ENCODE measurements at regions not wholly inside any gene's neighbourhood (a gene's known extent, or its start where the extent isn't known, plus 50 kb on each side); places are given as distances from the start of the nearest gene placed in this dataset.

DNA sequence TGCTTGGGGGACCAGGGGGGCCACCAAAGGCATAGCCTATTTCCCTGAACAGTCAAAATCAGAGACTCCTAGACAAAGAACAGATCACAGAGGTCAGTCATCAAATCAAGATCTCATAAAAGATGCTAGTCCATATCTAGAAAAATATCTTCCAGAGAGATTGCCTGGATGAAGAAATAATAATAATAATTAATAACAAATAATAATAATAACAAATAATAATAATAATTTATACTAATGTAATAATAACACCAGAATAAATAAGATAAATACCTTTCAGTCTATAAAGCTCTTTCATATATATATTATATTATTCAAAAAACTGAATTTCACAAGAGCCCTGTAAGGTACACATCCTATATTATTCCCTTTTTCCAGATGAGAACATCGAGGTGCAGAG is 129.6 kb downstream of the PAX1 start:
- Histone ChIP-seq H3K4me1 (replicated peaks in 1 of 4; ENCODE audit: control insufficient read depth in 3 of 4, insufficient read depth in 4 of 4, low read length in 3 of 4) (no peaks in the 10 kb centered on the region; a peak in 1 of 7 replicates), H4K8ac (ENCODE audit: extremely low read depth, insufficient read depth, low read length) (no peak overlapping the region)
- POLR2A ChIA-PET (ENCODE audit: partially characterized antibody), result no interaction called here

More for the DNA sequence above, 129.6 kb downstream of the PAX1 start:
- H3K4me3 ChIP-seq (ENCODE audit: extremely low read depth in 1 of 4, insufficient read depth in 2 of 4, low read depth in 3 of 4, low read length in 4 of 4), result no peak overlapping the region
- H2BK5ac ChIP-seq (ENCODE audit: low read depth, low read length), result no peak overlapping the region
- no peak overlapping the region for H2AFZ ChIP-seq (ENCODE audit: low read length)
- no peak overlapping the region for H3K14ac ChIP-seq (ENCODE audit: insufficient read length)
- H2BK15ac ChIP-seq (ENCODE audit: low read length), result no peak overlapping the region
- DNase-seq (ENCODE audit: low read depth in 1 of 2, low spot score in 2 of 2) (no peak), FAIRE-seq (no peak)
- H3K79me1 ChIP-seq (ENCODE audit: low read depth, low read length), result no peaks in the 10 kb centered on the region
- no peak overlapping the region for H2AK5ac ChIP-seq (ENCODE audit: low read depth, low read length)
- no peak overlapping the region for H2BK20ac ChIP-seq (ENCODE audit: low read length)
- no peaks in the 10 kb centered on the region for H3K9me3 ChIP-seq (ENCODE audit: insufficient read depth in 2 of 2, low read depth in 1 of 2, low read length in 1 of 2)
- H3K56ac ChIP-seq (replicated peaks; ENCODE audit: insufficient read length, low read depth, low read length), result no peak overlapping the region
- H3K27ac ChIP-seq (ENCODE audit: low read depth, low read length), result no peak overlapping the region
- H3K23me2 ChIP-seq (ENCODE audit: low read depth, low read length), result no peaks in the 10 kb centered on the region
- TF ChIP-seq HDAC6 (IDR thresholded peaks at IDR 0.05; ENCODE audit: low read depth, low read length), result no peak
- no peak for TF ChIP-seq SP4 (IDR thresholded peaks at IDR 0.05; ENCODE audit: low read length)
- TF ChIP-seq ASH2L (IDR thresholded peaks at IDR 0.05; ENCODE audit: low read length), result no peak
- no peak for TF ChIP-seq RBBP5 (IDR thresholded peaks at IDR 0.05; ENCODE audit: borderline replicate concordance, low read depth, low read length)
- no peak for TF ChIP-seq SP1 (IDR thresholded peaks at IDR 0.05; ENCODE audit: low read depth, low read length)
- no peaks in the 10 kb centered on the region for H3K36me3 ChIP-seq (ENCODE audit: control insufficient read depth in 2 of 4, insufficient read depth in 4 of 4, low read length in 3 of 4)
- no peak overlapping the region for H4K91ac ChIP-seq (replicated peaks; ENCODE audit: insufficient read length, low read length)
- H3K4ac ChIP-seq (replicated peaks; ENCODE audit: insufficient read length, low read depth, low read length), result no peak overlapping the region
- no peak overlapping the region for H2BK12ac ChIP-seq (ENCODE audit: low read depth, low read length)
- 94% methylated on average over 1 of the region's 1 CpG; no CpG with 5 or more reads in 1 of the 2 experiments for WGBS, 2 experiments (ENCODE audit: extremely low coverage in 1 of 2, insufficient coverage in 1 of 2, insufficient read length in 1 of 2, insufficient replicate concordance in 2 of 2, low coverage in 1 of 2, low lambda C conversion rate in 2 of 2, missing lambda C conversion rate in 1 of 2)
- H2BK120ac ChIP-seq (replicated peaks; ENCODE audit: low read depth, low read length), result no peak overlapping the region
- H4K5ac ChIP-seq (ENCODE audit: insufficient read length, low read depth, low read length), result no peak overlapping the region
- no peak overlapping the region for H3K9ac ChIP-seq (replicated peaks in 1 of 4; ENCODE audit: extremely low read depth in 1 of 4, low read depth in 3 of 4, low read length in 3 of 4)
- no peak overlapping the region for H3K4me2 ChIP-seq (ENCODE audit: insufficient read depth in 1 of 2, low read depth in 2 of 2, low read length in 2 of 2)
- no peaks in the 10 kb centered on the region for H4K20me1 ChIP-seq (replicated peaks in 1 of 2; ENCODE audit: control insufficient read depth in 1 of 2, insufficient read depth in 2 of 2, low read length in 2 of 2)
- no peaks in the 10 kb centered on the region for H3K79me2 ChIP-seq (ENCODE audit: control insufficient read depth in 1 of 2, insufficient read depth in 2 of 2, low read length in 2 of 2)
- no peak overlapping the region for H3K23ac ChIP-seq (ENCODE audit: insufficient read length)
- CTCF ChIA-PET (ENCODE audit: partially characterized antibody), result no interaction called here
- no peak overlapping the region for H3K18ac ChIP-seq (ENCODE audit: extremely low read depth, low read length)
- H3K27me3 ChIP-seq (replicated peaks in 1 of 4; ENCODE audit: control insufficient read depth in 3 of 4, extremely low read depth in 1 of 4, insufficient read depth in 3 of 4, low read length in 3 of 4), result no peaks in the 10 kb centered on the region

Measured in H1 (cell line).